ENCODE measurements at regions not wholly inside any gene's neighbourhood (a gene's known extent, or its start where the extent isn't known, plus 50 kb on each side); places are given as distances from the start of the nearest gene placed in this dataset.
"Not testable (repeated sequence)": the region's sequence is repeated elsewhere in the genome, so short reads cannot be mapped to it uniquely, and the experiment has no call there.

- DNase-seq (ENCODE audit: low read depth): no peak
Measured at GRCh38 chr1:91605566-91605965, 104.9 kb downstream of the CDC7 start.

GRCh38 chr1:91606546-91607078 lies 106.0 kb downstream of the CDC7 start:
- no peak for DNase-seq (ENCODE audit: low read depth)

- not testable (repeated sequence) for DNase-seq (ENCODE audit: low read depth)
Measured at GRCh38 chr1:91607686-91608085, 107.0 kb downstream of the CDC7 start.

- no peak for DNase-seq (ENCODE audit: low read depth)
Measured at GRCh38 chr1:91608876-91609275, 108.2 kb downstream of the CDC7 start.

GRCh38 chr1:91609551-91609950 lies 108.9 kb downstream of the CDC7 start:
- DNase-seq (ENCODE audit: low read depth): no peak

- DNase-seq (ENCODE audit: low read depth): no peak
Measured at GRCh38 chr1:91610102-91610501, 109.5 kb downstream of the CDC7 start.

- no peak for DNase-seq (ENCODE audit: low read depth)
Measured at GRCh38 chr1:91610789-91611188, 110.1 kb downstream of the CDC7 start.

GRCh38 chr1:91611483-91611917 lies 110.8 kb downstream of the CDC7 start:
- no peak for DNase-seq (ENCODE audit: low read depth)

GRCh38 chr1:91613595-91613994 lies 112.9 kb downstream of the CDC7 start:
- DNase-seq (ENCODE audit: low read depth): no peak

- DNase-seq (ENCODE audit: low read depth): no peak
Measured at GRCh38 chr1:91616712-91617111, 116.1 kb downstream of the CDC7 start.

GRCh38 chr1:91617285-91617765 lies 116.7 kb downstream of the CDC7 start:
- no peak for DNase-seq (ENCODE audit: low read depth)

GRCh38 chr1:91619881-91620280 lies 119.2 kb downstream of the CDC7 start:
- DNase-seq (ENCODE audit: low read depth): no peak

- DNase-seq (ENCODE audit: low read depth): no peak
Measured at GRCh38 chr1:91621360-91621759, 120.7 kb downstream of the CDC7 start.

- DNase-seq (ENCODE audit: low read depth): no peak
Measured at GRCh38 chr1:91621907-91622306, 121.3 kb downstream of the CDC7 start.

GRCh38 chr1:91622616-91623015 lies 122.0 kb downstream of the CDC7 start:
- DNase-seq (ENCODE audit: low read depth): no peak

GRCh38 chr1:91623020-91623419 lies 122.4 kb downstream of the CDC7 start:
- no peak for DNase-seq (ENCODE audit: low read depth)

- no peak for DNase-seq (ENCODE audit: low read depth)
Measured at GRCh38 chr1:91624331-91624730, 123.7 kb downstream of the CDC7 start.
